NB4 (cell line): ENCODE measurements at regions not wholly inside any gene's neighbourhood (a gene's known extent, or its start where the extent isn't known, plus 50 kb on each side); places are given as distances from the start of the nearest gene placed in this dataset.

ENCODE experiments used
- DNase-seq: peaks from one replicate; pipeline ENCODE4 v3.0.0; 2010; ENCODE audit warnings: low read depth
- H3K4me3 ChIP-seq: one replicate; pipeline ENCODE4 v1.5.1; 2011; ENCODE audit warnings: mild to moderate bottlenecking, low read depth, low read length, moderate library complexity
- CTCF ChIP-seq: IDR thresholded peaks from one replicate; pipeline ENCODE4 v1.5.1; 2012; ENCODE audit warnings: low read depth, low read length
- MYC ChIP-seq: IDR thresholded peaks from 2 replicates; pipeline ENCODE4 v1.6.1; 2011; ENCODE audit warnings: low read depth, low read length
- POLR2A ChIP-seq: IDR thresholded peaks from 2 replicates; pipeline ENCODE4 v1.6.1; 2011; ENCODE audit warnings: mild to moderate bottlenecking; ENCODE audit not compliant: insufficient read length; ENCODE audit errors: extremely low read depth
- TF ChIP-seq, protein P1 (sequence below): IDR thresholded peaks from 2 replicates; pipeline ENCODE4 v1.6.1; 2011; ENCODE audit warnings: low read depth, low read length

DNA sequence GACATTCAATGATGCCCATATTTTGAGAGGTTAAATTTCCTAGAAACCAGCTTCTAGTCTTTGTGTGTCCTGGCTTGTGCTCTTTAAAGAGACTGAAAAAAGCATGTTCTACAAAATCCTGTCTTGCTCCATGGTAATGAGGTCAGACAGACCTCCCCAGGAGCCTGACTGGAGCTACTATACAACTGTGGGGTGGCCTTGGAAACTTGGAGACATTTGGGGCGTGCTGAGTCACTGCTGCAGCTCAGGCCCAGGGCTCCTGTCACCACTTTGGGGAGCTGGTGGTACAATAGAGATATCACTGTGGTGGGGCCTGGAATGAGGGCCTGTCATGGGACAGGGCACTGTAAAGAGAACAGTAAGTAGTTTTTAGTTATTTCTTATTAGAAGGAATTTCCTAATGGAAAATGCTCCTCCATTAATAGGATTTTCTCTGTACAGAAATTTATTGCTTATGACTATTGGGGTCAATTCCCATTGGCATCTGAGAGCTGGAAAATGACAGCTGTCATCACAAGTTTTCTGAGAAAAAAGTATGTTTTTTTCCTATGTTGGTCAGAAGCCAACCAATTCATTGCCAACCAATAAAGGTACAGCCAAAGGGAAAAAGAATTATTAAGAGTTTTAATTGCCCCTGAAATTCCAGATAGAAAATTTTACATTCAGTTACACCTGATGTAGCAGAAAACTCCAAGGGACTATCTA is 207.4 kb upstream of the JADE1 start:
- TF ChIP-seq, protein P1, sequence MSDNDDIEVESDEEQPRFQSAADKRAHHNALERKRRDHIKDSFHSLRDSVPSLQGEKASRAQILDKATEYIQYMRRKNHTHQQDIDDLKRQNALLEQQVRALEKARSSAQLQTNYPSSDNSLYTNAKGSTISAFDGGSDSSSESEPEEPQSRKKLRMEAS, result no peak
- no peak for DNase-seq
- no peak overlapping the region for H3K4me3 ChIP-seq

DNA sequence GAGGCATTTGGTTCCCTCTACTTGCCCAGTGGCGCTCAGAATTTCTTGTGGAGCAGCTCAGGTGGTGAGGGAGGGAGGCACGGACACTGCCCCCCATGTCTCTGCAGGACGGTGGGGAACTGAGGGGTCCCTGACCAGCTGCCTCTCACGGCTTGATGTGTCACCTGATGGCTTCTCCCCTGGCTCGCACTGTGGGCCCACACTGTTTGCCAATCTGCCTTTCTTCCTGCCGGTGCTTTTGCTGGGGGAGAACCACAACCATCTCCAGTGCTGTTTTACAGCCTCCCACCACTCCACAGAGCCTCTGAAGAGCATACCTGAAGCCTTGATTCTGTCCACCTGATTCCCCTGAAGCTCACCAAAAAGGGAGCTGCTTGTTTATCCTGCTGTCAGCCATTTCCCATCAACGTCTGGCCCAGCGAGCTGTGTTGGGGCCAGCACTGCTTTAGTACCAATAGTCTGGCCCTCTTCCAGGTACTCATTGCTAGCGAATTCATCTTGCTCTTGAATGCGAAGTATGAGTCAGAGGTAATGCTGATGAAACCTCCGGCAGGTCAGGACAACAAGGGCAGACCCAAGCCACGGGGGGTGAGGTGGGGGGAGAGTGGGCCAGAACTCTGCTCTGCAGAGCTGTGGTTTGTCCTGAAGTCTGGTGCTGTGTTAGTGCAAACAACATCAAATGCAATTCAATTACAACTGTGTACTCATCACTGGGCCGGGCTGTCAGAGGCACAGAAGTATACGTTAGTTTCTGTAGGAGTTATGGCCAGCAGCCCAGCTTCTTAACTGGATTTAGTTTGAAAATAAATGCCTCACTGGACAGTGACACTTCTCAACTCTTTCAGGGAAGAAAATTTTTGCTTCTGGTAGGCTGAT is 208.3 kb upstream of the JADE1 start:
- DNase-seq, result peak; percentile 27
- TF ChIP-seq CTCF (no peak), MYC (no peak), POLR2A (no peak)
- TF ChIP-seq, protein P1, result no peak
- H3K4me3 ChIP-seq, result no peak overlapping the region

- no peak for DNase-seq
- H3K4me3 ChIP-seq, result no peak overlapping the region
- TF ChIP-seq POLR2A (no peak), MYC (no peak), CTCF (no peak)
- TF ChIP-seq, protein P1, result no peak
Observed at GRCh38 chr4:128600410-128600809, 209.1 kb upstream of the JADE1 start.

DNA sequence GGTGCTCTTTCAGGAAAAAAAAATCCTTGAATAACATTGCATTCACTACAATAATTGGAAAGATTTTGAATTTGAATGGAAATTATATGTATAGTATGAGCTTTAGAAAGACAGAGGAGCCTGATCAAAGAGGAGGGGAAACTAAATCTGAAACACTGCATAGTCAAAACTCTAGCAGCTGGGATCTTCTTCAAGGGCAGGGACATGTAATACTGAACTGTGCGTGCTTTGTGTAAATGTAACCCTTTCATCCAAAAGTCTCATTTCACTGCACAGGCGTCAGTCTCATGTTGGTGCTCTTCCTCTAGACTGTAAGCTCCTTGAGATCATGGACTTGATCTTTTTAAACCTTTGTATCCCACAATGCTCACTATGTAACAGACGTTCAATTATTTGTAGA is 212.0 kb upstream of the JADE1 start:
- no peak overlapping the region for H3K4me3 ChIP-seq
- no peak for DNase-seq
- TF ChIP-seq POLR2A (no peak), MYC (no peak), CTCF (no peak)
- TF ChIP-seq, protein P1, result no peak

- no peak for DNase-seq
- H3K4me3 ChIP-seq, result no peak overlapping the region
- TF ChIP-seq POLR2A (no peak), CTCF (no peak), MYC (no peak)
- TF ChIP-seq, protein P1, result no peak
Observed at GRCh38 chr4:128596853-128597252, 212.6 kb upstream of the JADE1 start.

- TF ChIP-seq, protein P1, result no peak
- TF ChIP-seq POLR2A, result no peak
- TF ChIP-seq MYC, result no peak
- no peak for TF ChIP-seq CTCF
- DNase-seq, result no peak
- no peak overlapping the region for H3K4me3 ChIP-seq
Observed at GRCh38 chr4:128596115-128596514, 213.4 kb upstream of the JADE1 start.
